Superior temporal gyrus (tissue), 1 donor: ENCODE measurements at regions not wholly inside any gene's neighbourhood (a gene's known extent, or its start where the extent isn't known, plus 50 kb on each side); places are given as distances from the start of the nearest gene placed in this dataset.

Experiments
- DNase-seq: peaks from one replicate; pipeline ENCODE4 v3.0.0-alpha.2; 2016; ENCODE audit errors: extremely low spot score

GRCh38 chr3:139281096-139281495 lies 62.7 kb upstream of the MRPS22 start:
- DNase-seq: no peak

GRCh38 chr3:139281522-139282196 lies 62.2 kb upstream of the MRPS22 start:
- DNase-seq: no peak

GRCh38 chr3:139283301-139283700 lies 60.5 kb upstream of the MRPS22 start:
- no peak for DNase-seq

GRCh38 chr3:139284221-139284620 lies 59.6 kb upstream of the MRPS22 start:
- DNase-seq: no peak

- DNase-seq: no peak
Observed at GRCh38 chr3:139285691-139286090, 58.1 kb upstream of the MRPS22 start.

- no peak for DNase-seq
Observed at GRCh38 chr3:139286241-139286640, 57.6 kb upstream of the MRPS22 start.

GRCh38 chr3:139286825-139287224 lies 57.0 kb upstream of the MRPS22 start:
- no peak for DNase-seq

- DNase-seq: no peak
Observed at GRCh38 chr3:139287557-139287956, 56.3 kb upstream of the MRPS22 start.

GRCh38 chr3:139288266-139288821 lies 55.5 kb upstream of the MRPS22 start:
- DNase-seq: no peak

GRCh38 chr3:139289860-139290524 lies 53.8 kb upstream of the MRPS22 start:
- DNase-seq: no peak

GRCh38 chr3:139291276-139292051 lies 52.4 kb upstream of the MRPS22 start:
- no peak for DNase-seq

- no peak for DNase-seq
Observed at GRCh38 chr3:139292192-139292591, 51.6 kb upstream of the MRPS22 start.

GRCh38 chr3:139292711-139293664 lies 50.8 kb upstream of the MRPS22 start:
- no peak for DNase-seq

- DNase-seq: no peak
Observed at GRCh38 chr3:139293665-139294023, 50.2 kb upstream of the MRPS22 start.
